Keratinocyte (primary cell): ENCODE measurements at regions not wholly inside any gene's neighbourhood (a gene's known extent, or its start where the extent isn't known, plus 50 kb on each side); places are given as distances from the start of the nearest gene placed in this dataset.

Source experiments
- CTCF ChIP-seq, 3 experiments: IDR thresholded peaks in 1 of 3; conservative IDR thresholded peaks in 1 of 3; optimal IDR thresholded peaks in 1 of 3; 2 replicates in 2 of 3; 3 replicates in 1 of 3; pipeline versions ENCODE3 to v1.5.1; 2011; ENCODE audit warnings: low read length in 3 of 3, mild to moderate bottlenecking in 3 of 3, moderate library complexity in 2 of 3, control low read depth in 1 of 3, inconsistent platforms in 1 of 3; ENCODE audit not compliant: insufficient read depth in 2 of 3; ENCODE audit errors: extremely low read depth in 1 of 3
- EZH2 ChIP-seq: IDR thresholded peaks from one replicate; pipeline ENCODE4 v1.6.1; 2012; ENCODE audit warnings: inconsistent platforms, mild to moderate bottlenecking, low read length, moderate library complexity

GRCh38 chr7:69318794-69319193 lies 279.5 kb upstream of the AUTS2 start:
- no peak for TF ChIP-seq CTCF (optimal IDR thresholded peaks at IDR 0.05 in 1 of 3, IDR thresholded peaks at IDR 0.05 in 1 of 3, conservative IDR thresholded peaks at IDR 0.05 in 1 of 3; ENCODE audit: extremely low read depth in 1 of 3, insufficient read depth in 2 of 3, low read length in 3 of 3)
- TF ChIP-seq EZH2: no peak
